HUES64 (cell line): ENCODE measurements at regions not wholly inside any gene's neighbourhood (a gene's known extent, or its start where the extent isn't known, plus 50 kb on each side); places are given as distances from the start of the nearest gene placed in this dataset.

Experiments
- H3K27ac ChIP-seq: 2 replicates; pipeline ENCODE4 v1.7.0; 2013; ENCODE audit warnings: low read depth, low read length, inconsistent platforms
- H3K27me3 ChIP-seq: 2 replicates; pipeline ENCODE4 v1.6.1; 2013; ENCODE audit warnings: mild to moderate bottlenecking, low read length; ENCODE audit not compliant: insufficient read depth
- H3K36me3 ChIP-seq: 2 replicates; pipeline ENCODE4 v1.6.1; 2013; ENCODE audit warnings: mild to moderate bottlenecking, low read length; ENCODE audit not compliant: insufficient read depth
- H3K4me1 ChIP-seq: 2 replicates; pipeline ENCODE4 v1.6.1; 2013; ENCODE audit warnings: mild to moderate bottlenecking, low read length, moderate library complexity; ENCODE audit not compliant: insufficient read depth
- H3K4me3 ChIP-seq: 2 replicates; pipeline ENCODE4 v1.5.1; 2013; ENCODE audit warnings: mild to moderate bottlenecking, low read length, moderate library complexity
- H3K9ac ChIP-seq: 2 replicates; pipeline ENCODE4 v1.6.1; 2013; ENCODE audit warnings: mild to moderate bottlenecking, low read depth, low read length
- H3K9me3 ChIP-seq: 2 replicates; pipeline ENCODE4 v1.6.1; 2013; ENCODE audit warnings: low read depth, low read length; ENCODE audit not compliant: insufficient read depth
- WGBS: fragments of 150-250, 120-280 bp; methylation state at CpG from one replicate; pipeline ENCODE4 v1.1.7; 2013; ENCODE audit warnings: missing lambda C conversion rate; 5-methylcytosine and 5-hydroxymethylcytosine counted together

- H3K4me1 ChIP-seq, result peaks cover 5% of the 10 kb centered on the region; the same call in 1 of the 2 replicates
- H3K27ac ChIP-seq, result no peak overlapping the region
- 88% methylated on average over 8 of the region's 8 CpGs for WGBS
- no peaks in the 10 kb centered on the region for H3K27me3 ChIP-seq
- H3K9ac ChIP-seq, result no peak overlapping the region
- no peaks in the 10 kb centered on the region for H3K9me3 ChIP-seq
- no peaks in the 10 kb centered on the region for H3K36me3 ChIP-seq
- H3K4me3 ChIP-seq, result no peak overlapping the region
These were observed 621.5 kb upstream of the CDH4 start for GRCh38 chr20:60630609-60631008.

DNA sequence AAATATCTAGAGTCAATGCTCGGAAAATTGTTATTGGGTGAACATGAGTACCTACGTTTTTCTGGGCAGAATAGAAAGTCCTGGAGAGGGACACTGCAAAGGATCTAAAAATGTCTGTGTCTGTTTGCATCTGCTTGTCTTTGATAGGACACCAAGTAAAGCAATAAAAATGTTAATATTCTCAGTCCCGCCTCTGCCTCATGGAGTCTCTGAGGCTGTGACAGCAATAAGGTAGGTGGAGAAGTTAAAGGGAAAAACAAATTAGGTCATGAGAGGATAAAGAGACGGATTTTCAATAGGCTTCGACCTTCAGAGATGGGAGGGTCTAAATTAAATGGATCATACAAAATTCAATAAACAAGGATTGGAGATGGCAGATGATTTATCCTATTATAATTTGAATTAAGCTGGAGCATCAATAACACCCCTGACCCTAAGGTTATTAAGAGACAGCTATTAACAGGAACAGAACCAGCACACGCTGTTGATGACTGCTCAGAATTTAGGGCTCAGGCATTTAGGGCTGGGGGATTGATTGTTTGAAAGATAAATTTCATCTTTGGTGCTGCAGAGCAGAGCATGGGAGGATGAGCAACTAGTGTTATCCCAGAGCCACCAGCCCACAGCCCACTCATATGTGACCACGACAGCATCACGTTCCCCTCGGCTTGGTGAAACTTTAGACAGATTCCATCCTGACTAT lies 620.3 kb upstream of the CDH4 start:
- no peaks in the 10 kb centered on the region for H3K9me3 ChIP-seq
- WGBS, result 94% methylated on average over 9 of the region's 9 CpGs
- H3K4me1 ChIP-seq, result peaks cover 5% of the 10 kb centered on the region; the same call in 1 of the 2 replicates
- no peak overlapping the region for H3K27ac ChIP-seq
- no peaks in the 10 kb centered on the region for H3K36me3 ChIP-seq
- H3K4me3 ChIP-seq, result no peak overlapping the region
- no peaks in the 10 kb centered on the region for H3K27me3 ChIP-seq
- H3K9ac ChIP-seq, result no peak overlapping the region

- no peak overlapping the region for H3K27ac ChIP-seq
- no peak overlapping the region for H3K9ac ChIP-seq
- WGBS, result 90% methylated on average over 8 of the region's 8 CpGs
- H3K4me1 ChIP-seq, result peaks cover 5% of the 10 kb centered on the region; the same call in 1 of the 2 replicates
- H3K27me3 ChIP-seq, result no peaks in the 10 kb centered on the region
- no peaks in the 10 kb centered on the region for H3K36me3 ChIP-seq
- no peaks in the 10 kb centered on the region for H3K9me3 ChIP-seq
- H3K4me3 ChIP-seq, result no peak overlapping the region
These were observed 619.4 kb upstream of the CDH4 start for GRCh38 chr20:60632391-60633262.

- H3K4me3 ChIP-seq, result no peak overlapping the region
- peaks cover 5% of the 10 kb centered on the region; the same call in 1 of the 2 replicates for H3K4me1 ChIP-seq
- WGBS, result 94% methylated on average over 19 of the region's 19 CpGs
- H3K9me3 ChIP-seq, result no peaks in the 10 kb centered on the region
- no peak overlapping the region for H3K9ac ChIP-seq
- no peaks in the 10 kb centered on the region for H3K36me3 ChIP-seq
- H3K27me3 ChIP-seq, result no peaks in the 10 kb centered on the region
- no peak overlapping the region for H3K27ac ChIP-seq
These were observed 617.4 kb upstream of the CDH4 start for GRCh38 chr20:60634491-60635172.

DNA sequence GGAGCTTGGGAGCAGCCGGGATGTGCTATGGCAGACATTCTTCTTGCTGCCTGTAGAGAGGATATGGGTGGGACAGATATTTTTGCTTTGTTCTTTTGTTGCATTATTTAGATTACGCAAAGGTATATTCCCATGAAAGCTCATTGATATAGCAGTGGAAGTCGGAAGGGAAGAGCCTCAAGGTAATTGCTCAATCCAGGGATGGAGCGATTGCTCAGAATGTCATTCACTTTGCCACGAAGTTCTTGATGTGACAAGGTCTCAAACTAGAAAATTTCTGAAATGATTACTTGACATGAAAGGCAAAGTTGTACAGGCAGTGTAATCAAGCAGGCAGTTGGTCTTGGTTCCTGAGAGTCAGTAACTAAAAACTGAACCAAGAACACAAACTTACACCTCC lies 615.6 kb upstream of the CDH4 start:
- H3K9ac ChIP-seq, result no peak overlapping the region
- no peak overlapping the region for H3K27ac ChIP-seq
- H3K4me1 ChIP-seq, result no peaks in the 10 kb centered on the region
- H3K27me3 ChIP-seq, result no peaks in the 10 kb centered on the region
- H3K4me3 ChIP-seq, result no peak overlapping the region
- 94% methylated on average over 5 of the region's 5 CpGs for WGBS
- no peaks in the 10 kb centered on the region for H3K36me3 ChIP-seq
- H3K9me3 ChIP-seq, result no peaks in the 10 kb centered on the region

- Histone ChIP-seq H3K27ac (no peak overlapping the region), H3K36me3 (no peaks in the 10 kb centered on the region), H3K9me3 (no peaks in the 10 kb centered on the region), H3K27me3 (no peaks in the 10 kb centered on the region), H3K9ac (no peak overlapping the region), H3K4me3 (no peak overlapping the region), H3K4me1 (no peaks in the 10 kb centered on the region)
- 94% methylated on average over 6 of the region's 6 CpGs for WGBS
These were observed 614.3 kb upstream of the CDH4 start for GRCh38 chr20:60637801-60638200.

DNA sequence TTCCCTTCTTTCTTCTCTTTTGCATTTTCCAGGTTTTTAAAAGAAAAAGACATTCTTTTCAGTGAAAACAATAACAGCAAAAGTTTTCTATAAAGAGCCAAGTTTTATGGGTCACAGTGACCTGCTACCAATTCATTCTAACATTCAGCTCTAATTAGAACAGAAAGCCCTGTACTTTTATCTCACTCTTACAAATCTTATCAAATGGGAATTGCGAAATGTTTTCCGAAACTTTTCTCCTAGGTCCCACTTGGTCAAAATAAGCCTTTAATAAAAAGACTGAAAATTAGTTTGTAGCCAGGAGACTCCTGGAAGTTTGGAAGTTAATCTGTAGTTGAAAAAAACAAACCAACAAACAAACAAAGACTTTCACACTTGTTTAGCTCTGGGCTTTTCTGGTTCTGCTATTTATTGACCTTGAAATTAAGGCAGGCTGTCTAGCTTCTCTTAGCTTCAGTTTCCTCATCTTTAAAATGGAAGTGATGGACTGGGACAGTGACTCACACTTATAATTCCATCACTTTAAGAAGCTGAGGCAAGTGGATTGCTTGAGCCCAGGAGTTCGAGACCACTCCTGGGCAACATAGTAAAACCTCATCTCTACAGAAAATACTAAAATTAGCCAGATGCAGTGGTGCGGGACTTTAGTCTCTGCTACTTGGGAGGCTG lies 613.5 kb upstream of the CDH4 start:
- WGBS, result 95% methylated on average over 4 of the region's 4 CpGs
- no peaks in the 10 kb centered on the region for H3K4me1 ChIP-seq
- H3K27me3 ChIP-seq, result no peaks in the 10 kb centered on the region

GRCh38 chr20:60641879-60642447 lies 610.1 kb upstream of the CDH4 start:
- Histone ChIP-seq H3K27ac (no peak overlapping the region), H3K4me3 (no peak overlapping the region), H3K27me3 (no peaks in the 10 kb centered on the region), H3K4me1 (no peaks in the 10 kb centered on the region), H3K36me3 (no peaks in the 10 kb centered on the region), H3K9me3 (no peaks in the 10 kb centered on the region), H3K9ac (no peak overlapping the region)
- WGBS, result 90% methylated on average over 8 of the region's 8 CpGs

More for the DNA sequence above, 613.5 kb upstream of the CDH4 start:
- Histone ChIP-seq H3K9ac (no peak overlapping the region), H3K9me3 (no peaks in the 10 kb centered on the region), H3K27ac (no peak overlapping the region), H3K4me3 (no peak overlapping the region), H3K36me3 (no peaks in the 10 kb centered on the region)

DNA sequence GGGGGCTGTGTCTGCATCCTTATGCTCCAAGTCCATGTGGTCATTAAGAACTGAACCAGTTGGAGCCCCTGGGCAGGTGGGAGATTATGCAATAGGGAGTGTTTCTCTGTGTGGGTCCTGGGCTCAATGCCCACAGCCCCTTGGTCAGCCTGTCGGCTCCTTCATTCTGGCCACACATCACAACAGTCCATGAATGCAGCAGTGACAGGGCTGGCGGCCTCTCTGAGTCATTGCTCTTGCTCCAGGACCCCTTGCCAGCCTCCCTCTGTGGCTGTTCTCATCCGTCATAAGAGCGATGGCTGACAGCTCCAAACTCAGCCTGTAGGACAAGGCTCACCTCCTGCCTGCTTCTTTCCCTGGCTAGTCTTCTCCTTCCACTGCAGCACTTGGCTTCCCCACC lies 609.5 kb upstream of the CDH4 start:
- Histone ChIP-seq H3K4me3 (no peak overlapping the region), H3K9me3 (peaks cover 5% of the 10 kb centered on the region; the same call in 1 of the 2 replicates), H3K27ac (no peak overlapping the region), H3K9ac (no peak overlapping the region), H3K4me1 (no peaks in the 10 kb centered on the region), H3K36me3 (no peaks in the 10 kb centered on the region), H3K27me3 (no peaks in the 10 kb centered on the region)
- WGBS, result 86% methylated on average over 4 of the region's 4 CpGs

- 84% methylated on average over 6 of the region's 6 CpGs for WGBS
- H3K36me3 ChIP-seq, result no peaks in the 10 kb centered on the region
- H3K9me3 ChIP-seq, result peaks cover 5% of the 10 kb centered on the region; the same call in 1 of the 2 replicates
- no peak overlapping the region for H3K9ac ChIP-seq
- H3K4me3 ChIP-seq, result no peak overlapping the region
- H3K27me3 ChIP-seq, result no peaks in the 10 kb centered on the region
- no peak overlapping the region for H3K27ac ChIP-seq
- H3K4me1 ChIP-seq, result no peaks in the 10 kb centered on the region
These were observed 603.5 kb upstream of the CDH4 start for GRCh38 chr20:60648556-60648955.
